A204.1 (cell line): ENCODE measurements at regions not wholly inside any gene's neighbourhood (a gene's known extent, or its start where the extent isn't known, plus 50 kb on each side); places are given as distances from the start of the nearest gene placed in this dataset.

Experiments
- FAIRE-seq: peaks from 2 replicates; lab custom pipeline; 2012; peaks lifted over from hg19 to GRCh38; lab: Jason Lieb, UNC

- no peak for FAIRE-seq
Observed at GRCh38 chr2:176733698-176734430, 464.6 kb downstream of the MTX2 start.

GRCh38 chr2:176734868-176735267 is 465.6 kb downstream of the MTX2 start:
- no peak for FAIRE-seq

- no peak for FAIRE-seq
Observed at GRCh38 chr2:176742271-176742670, 470.3 kb upstream of the HNRNPA3 start.

GRCh38 chr2:176743671-176744070 is 468.9 kb upstream of the HNRNPA3 start:
- no peak for FAIRE-seq

GRCh38 chr2:176744146-176744545 is 468.4 kb upstream of the HNRNPA3 start:
- no peak for FAIRE-seq

- FAIRE-seq = no peak
Observed at GRCh38 chr2:176745543-176746200, 466.9 kb upstream of the HNRNPA3 start.

- FAIRE-seq = no peak
Observed at GRCh38 chr2:176746411-176746810, 466.2 kb upstream of the HNRNPA3 start.

GRCh38 chr2:176747506-176747905 is 465.1 kb upstream of the HNRNPA3 start:
- no peak for FAIRE-seq

GRCh38 chr2:176747928-176748327 is 464.7 kb upstream of the HNRNPA3 start:
- FAIRE-seq = no peak

GRCh38 chr2:176748662-176749061 is 463.9 kb upstream of the HNRNPA3 start:
- FAIRE-seq = no peak

- no peak for FAIRE-seq
Observed at GRCh38 chr2:176751314-176752227, 461.0 kb upstream of the HNRNPA3 start.

- FAIRE-seq = no peak
Observed at GRCh38 chr2:176752295-176752694, 460.3 kb upstream of the HNRNPA3 start.

- no peak for FAIRE-seq
Observed at GRCh38 chr2:176753205-176753604, 459.4 kb upstream of the HNRNPA3 start.

- FAIRE-seq = no peak
Observed at GRCh38 chr2:176753752-176754474, 458.7 kb upstream of the HNRNPA3 start.

GRCh38 chr2:176755537-176756135 is 457.0 kb upstream of the HNRNPA3 start:
- FAIRE-seq = no peak

GRCh38 chr2:176758426-176758825 is 454.2 kb upstream of the HNRNPA3 start:
- no peak for FAIRE-seq

- FAIRE-seq = no peak
Observed at GRCh38 chr2:176760439-176760838, 452.2 kb upstream of the HNRNPA3 start.

- no peak for FAIRE-seq
Observed at GRCh38 chr2:176763130-176763529, 449.5 kb upstream of the HNRNPA3 start.

GRCh38 chr2:176763851-176764404 is 448.7 kb upstream of the HNRNPA3 start:
- no peak for FAIRE-seq

- no peak for FAIRE-seq
Observed at GRCh38 chr2:176764921-176765320, 447.7 kb upstream of the HNRNPA3 start.

- no peak for FAIRE-seq
Observed at GRCh38 chr2:176766005-176766404, 446.6 kb upstream of the HNRNPA3 start.
